SU-DHL-6 (cell line): ENCODE measurements at regions not wholly inside any gene's neighbourhood (a gene's known extent, or its start where the extent isn't known, plus 50 kb on each side); places are given as distances from the start of the nearest gene placed in this dataset.

Experiments used
- H2AFZ ChIP-seq: fragments of 200-600 bp; sonication (generic); 2 replicates; pipeline ENCODE4 v1.6.1; 2014; ENCODE audit warnings: low read depth, mild to moderate bottlenecking, moderate library complexity, mixed read lengths, antibody characterized with exemption, low read length; ENCODE audit not compliant: severe bottlenecking
- H3F3A ChIP-seq: fragments of 200-600 bp; shearing (Covaris generic); 2 replicates; pipeline ENCODE4 v1.6.0; 2016; ENCODE audit warnings: antibody characterized with exemption, mild to moderate bottlenecking; ENCODE audit not compliant: insufficient read depth
- H3K27ac ChIP-seq: fragments of 200-600 bp; sonication (generic); 2 replicates; pipeline ENCODE4 v1.5.1; 2016; ENCODE audit warnings: low read depth, mild to moderate bottlenecking, low read length, moderate library complexity, mixed read lengths
- H3K27me3 ChIP-seq: fragments of 200-600 bp; sonication (generic), shearing (Covaris generic); 2 replicates; pipeline ENCODE4 v1.6.0; 2014; ENCODE audit warnings: mild to moderate bottlenecking, low read length
- H3K36me3 ChIP-seq: fragments of 200-600 bp; sonication (generic); 2 replicates; pipeline ENCODE4 v1.6.1; 2014; ENCODE audit warnings: mild to moderate bottlenecking, low read length, mixed read lengths
- H3K4me2 ChIP-seq: fragments of 300-600, 200-600 bp; shearing (Covaris generic), sonication (generic); 2 replicates; pipeline ENCODE4 v1.6.0; 2014; ENCODE audit warnings: low read length, low read depth, mild to moderate bottlenecking; ENCODE audit not compliant: poor library complexity, severe bottlenecking
- H3K4me3 ChIP-seq: fragments of 200-600 bp; sonication (generic); 2 replicates; pipeline ENCODE4 v1.5.1; 2014; ENCODE audit warnings: antibody characterized with exemption, low read length, mild to moderate bottlenecking, mixed read lengths; ENCODE audit not compliant: insufficient read depth, poor library complexity, severe bottlenecking
- H3K79me2 ChIP-seq: fragments of 200-600 bp; sonication (generic); 2 replicates; pipeline ENCODE4 v1.6.1; 2014; ENCODE audit warnings: mild to moderate bottlenecking, low read length, moderate library complexity; ENCODE audit not compliant: insufficient read depth
- H3K9ac ChIP-seq: fragments of 200-600 bp; sonication (generic); 2 replicates; pipeline ENCODE4 v1.7.0; 2014; ENCODE audit warnings: mild to moderate bottlenecking, low read length
- H3K9me2 ChIP-seq: fragments of 200-600 bp; sonication (generic); replicated peaks from 2 replicates; pipeline ENCODE4 v1.6.1; 2014; ENCODE audit warnings: low read length; ENCODE audit not compliant: insufficient read depth
- H3K9me3 ChIP-seq: fragments of 200-600 bp; sonication (generic); 2 replicates; pipeline ENCODE4 v1.6.1; 2014; ENCODE audit warnings: low read length, mixed read lengths; ENCODE audit not compliant: insufficient read depth
- H4K20me1 ChIP-seq: fragments of 200-600 bp; sonication (generic); 2 replicates; pipeline ENCODE4 v1.6.1; 2014; ENCODE audit warnings: low read depth, mild to moderate bottlenecking, antibody characterized with exemption, low read length, moderate library complexity, mixed read lengths
- EZH2phosphoT487 ChIP-seq: fragments of 200-600 bp; sonication (generic), shearing (Covaris generic); conservative IDR thresholded peaks from 2 replicates; pipeline ENCODE4 v1.6.1; 2018; ENCODE audit warnings: mild to moderate bottlenecking, antibody characterized with exemption, low read length, moderate library complexity, mixed read lengths
- TF ChIP-seq, protein P1 (sequence below): fragments of 200-600 bp; sonication (generic); IDR thresholded peaks from one replicate; pipeline ENCODE4 v1.5.1; 2017; ENCODE audit warnings: antibody characterized with exemption, mild to moderate bottlenecking, low read length, moderate library complexity; ENCODE audit not compliant: insufficient read depth, poor library complexity, severe bottlenecking

GRCh38 chr10:128897401-128898129 is 569.5 kb upstream of the MGMT start:
- Histone ChIP-seq H3K4me3 (no peak overlapping the region), H3K9ac (no peak overlapping the region), H3K36me3 (no peaks in the 10 kb centered on the region), H3K27me3 (no peaks in the 10 kb centered on the region; the same call in 1 of the 2 replicates), H3K9me2 (no peaks in the 10 kb centered on the region), H4K20me1 (no peaks in the 10 kb centered on the region), H3K4me2 (no peak overlapping the region), H3K9me3 (no peaks in the 10 kb centered on the region), H3K79me2 (no peaks in the 10 kb centered on the region), H3F3A (no peaks in the 10 kb centered on the region), H3K27ac (no peak overlapping the region), H2AFZ (no peak overlapping the region)
- TF ChIP-seq EZH2phosphoT487: no peak
- TF ChIP-seq, protein P1, sequence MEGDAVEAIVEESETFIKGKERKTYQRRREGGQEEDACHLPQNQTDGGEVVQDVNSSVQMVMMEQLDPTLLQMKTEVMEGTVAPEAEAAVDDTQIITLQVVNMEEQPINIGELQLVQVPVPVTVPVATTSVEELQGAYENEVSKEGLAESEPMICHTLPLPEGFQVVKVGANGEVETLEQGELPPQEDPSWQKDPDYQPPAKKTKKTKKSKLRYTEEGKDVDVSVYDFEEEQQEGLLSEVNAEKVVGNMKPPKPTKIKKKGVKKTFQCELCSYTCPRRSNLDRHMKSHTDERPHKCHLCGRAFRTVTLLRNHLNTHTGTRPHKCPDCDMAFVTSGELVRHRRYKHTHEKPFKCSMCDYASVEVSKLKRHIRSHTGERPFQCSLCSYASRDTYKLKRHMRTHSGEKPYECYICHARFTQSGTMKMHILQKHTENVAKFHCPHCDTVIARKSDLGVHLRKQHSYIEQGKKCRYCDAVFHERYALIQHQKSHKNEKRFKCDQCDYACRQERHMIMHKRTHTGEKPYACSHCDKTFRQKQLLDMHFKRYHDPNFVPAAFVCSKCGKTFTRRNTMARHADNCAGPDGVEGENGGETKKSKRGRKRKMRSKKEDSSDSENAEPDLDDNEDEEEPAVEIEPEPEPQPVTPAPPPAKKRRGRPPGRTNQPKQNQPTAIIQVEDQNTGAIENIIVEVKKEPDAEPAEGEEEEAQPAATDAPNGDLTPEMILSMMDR: no peak

DNA sequence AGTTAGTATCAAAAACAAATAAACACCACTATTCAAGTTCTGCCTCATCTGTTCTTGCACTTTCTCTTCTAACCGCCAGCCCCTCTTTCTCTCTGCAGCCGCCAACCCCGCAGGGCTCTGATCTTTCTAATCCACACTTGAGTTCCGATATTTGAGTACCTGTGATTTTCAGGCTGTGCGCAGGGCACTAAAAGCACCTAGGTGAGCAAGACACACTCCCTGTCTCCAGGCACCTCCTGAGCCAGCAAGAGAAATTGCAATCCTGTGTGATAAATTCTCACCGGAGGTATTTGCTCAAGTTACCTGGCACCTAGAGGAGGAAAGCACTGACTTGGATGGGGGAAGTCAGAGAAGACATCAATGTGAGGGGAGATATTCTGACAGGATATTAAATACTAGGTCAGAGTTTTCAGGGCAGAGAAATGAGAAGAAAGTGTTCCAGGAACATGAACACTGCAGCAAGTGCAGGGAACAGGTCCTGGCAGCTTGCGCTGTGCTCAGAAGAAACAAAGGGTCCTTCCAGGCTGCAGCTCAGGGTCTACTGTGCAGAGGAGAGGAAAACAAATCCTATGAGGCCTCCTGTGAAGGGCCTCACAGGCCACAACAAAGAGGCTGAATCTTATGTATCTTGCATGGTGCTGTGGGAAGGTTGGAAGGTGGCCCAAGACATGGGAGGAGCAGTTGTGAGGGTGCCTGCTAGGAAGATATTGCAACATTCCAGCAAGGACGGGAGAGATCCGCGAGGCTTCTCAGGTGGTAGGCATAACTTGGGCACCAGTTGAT is 568.7 kb upstream of the MGMT start:
- Histone ChIP-seq H3K4me2 (no peak overlapping the region), H3K9me3 (no peaks in the 10 kb centered on the region), H3K36me3 (no peaks in the 10 kb centered on the region), H3K27ac (no peak overlapping the region), H3K79me2 (no peaks in the 10 kb centered on the region), H3K27me3 (no peaks in the 10 kb centered on the region; the same call in 1 of the 2 replicates), H3K4me3 (no peak overlapping the region), H3K9me2 (no peaks in the 10 kb centered on the region), H2AFZ (no peak overlapping the region), H3K9ac (no peak overlapping the region), H3F3A (no peaks in the 10 kb centered on the region), H4K20me1 (no peaks in the 10 kb centered on the region)
- TF ChIP-seq, protein P1: no peak
- TF ChIP-seq EZH2phosphoT487: no peak

- no peak overlapping the region for H3K27ac ChIP-seq
- no peaks in the 10 kb centered on the region for H3F3A ChIP-seq
- no peak overlapping the region for H2AFZ ChIP-seq
- no peaks in the 10 kb centered on the region for H3K79me2 ChIP-seq
- no peaks in the 10 kb centered on the region for H4K20me1 ChIP-seq
- TF ChIP-seq, protein P1: no peak
- TF ChIP-seq EZH2phosphoT487: no peak
- H3K4me3 ChIP-seq: no peak overlapping the region
- H3K36me3 ChIP-seq: no peaks in the 10 kb centered on the region
- H3K4me2 ChIP-seq: no peak overlapping the region
- H3K27me3 ChIP-seq: no peaks in the 10 kb centered on the region; the same call in 1 of the 2 replicates
- H3K9me3 ChIP-seq: no peaks in the 10 kb centered on the region
- H3K9me2 ChIP-seq: no peaks in the 10 kb centered on the region
- H3K9ac ChIP-seq: no peak overlapping the region
These were observed 568.2 kb upstream of the MGMT start for GRCh38 chr10:128898916-128899195.
